ENCODE measurements at regions not wholly inside any gene's neighbourhood (a gene's known extent, or its start where the extent isn't known, plus 50 kb on each side); places are given as distances from the start of the nearest gene placed in this dataset.

- intact Hi-C loops (cut with DNase I), result no loop called here
- TF ChIP-seq CTCF (IDR thresholded peaks at IDR 0.05), result no peak
Measured at GRCh38 chr10:10130686-10131085, 887.0 kb upstream of the CELF2 start.

GRCh38 chr10:10132009-10132408, 885.7 kb upstream of the CELF2 start:
- Histone ChIP-seq H3K9me3 (no peaks in the 10 kb centered on the region), H3K27me3 (ENCODE audit: low read depth) (no peaks in the 10 kb centered on the region), H3K27ac (no peak overlapping the region), H3K36me3 (no peaks in the 10 kb centered on the region), H3K4me3 (no peak overlapping the region), H3K4me1 (no peaks in the 10 kb centered on the region)
- DNase-seq (no peak), ATAC-seq (no peak)
- intact Hi-C loops (cut with DNase I), result no loop called here
- TF ChIP-seq CTCF (IDR thresholded peaks at IDR 0.05), result no peak

More at GRCh38 chr10:10130686-10131085, 887.0 kb upstream of the CELF2 start:
- no peak for DNase-seq
- Histone ChIP-seq H3K9me3 (no peaks in the 10 kb centered on the region), H3K27me3 (ENCODE audit: low read depth) (no peaks in the 10 kb centered on the region), H3K36me3 (no peaks in the 10 kb centered on the region), H3K4me1 (no peaks in the 10 kb centered on the region), H3K4me3 (no peak overlapping the region), H3K27ac (no peak overlapping the region)
- no peak for ATAC-seq

GRCh38 chr10:10133281-10133680, 884.4 kb upstream of the CELF2 start:
- TF ChIP-seq CTCF (IDR thresholded peaks at IDR 0.05), result no peak
- intact Hi-C loops (cut with DNase I), result no loop called here
- Histone ChIP-seq H3K36me3 (no peaks in the 10 kb centered on the region), H3K4me1 (no peaks in the 10 kb centered on the region), H3K4me3 (no peak overlapping the region), H3K27me3 (ENCODE audit: low read depth) (no peaks in the 10 kb centered on the region), H3K9me3 (no peaks in the 10 kb centered on the region), H3K27ac (no peak overlapping the region)
- no peak for ATAC-seq
- DNase-seq, result no peak

GRCh38 chr10:10138685-10139084, 879.0 kb upstream of the CELF2 start:
- Histone ChIP-seq H3K4me1 (no peaks in the 10 kb centered on the region), H3K27ac (no peak overlapping the region), H3K36me3 (no peaks in the 10 kb centered on the region), H3K9me3 (no peaks in the 10 kb centered on the region), H3K4me3 (peak overlapping the region; percentile 28), H3K27me3 (ENCODE audit: low read depth) (no peaks in the 10 kb centered on the region)
- no peak for ATAC-seq
- DNase-seq, result no peak
- intact Hi-C loops (cut with DNase I), result no loop called here
- TF ChIP-seq CTCF (IDR thresholded peaks at IDR 0.05), result no peak

GRCh38 chr10:10141782-10142382, 875.8 kb upstream of the CELF2 start:
- DNase-seq, result no peak
- no peaks in the 10 kb centered on the region for H3K9me3 ChIP-seq
- no peak for ATAC-seq
- H3K36me3 ChIP-seq, result no peaks in the 10 kb centered on the region
- no peak for TF ChIP-seq CTCF (IDR thresholded peaks at IDR 0.05)
- intact Hi-C loops (cut with DNase I), result no loop called here
- H3K4me3 ChIP-seq, result no peak overlapping the region
- H3K27me3 ChIP-seq (ENCODE audit: low read depth), result no peaks in the 10 kb centered on the region
- H3K27ac ChIP-seq, result no peak overlapping the region
- no peaks in the 10 kb centered on the region for H3K4me1 ChIP-seq
